ENCODE measurements at regions not wholly inside any gene's neighbourhood (a gene's known extent, or its start where the extent isn't known, plus 50 kb on each side); places are given as distances from the start of the nearest gene placed in this dataset.

- DNase-seq (ENCODE audit: low spot score): no peak
- TF ChIP-seq CTCF (conservative IDR thresholded peaks at IDR 0.05; ENCODE audit: low read depth): no peak
- ChIA-PET CTCF (no interaction called here), POLR2A (ENCODE audit: low non-redundant PET) (no interaction called here)
- H3K27ac ChIP-seq: no peak overlapping the region
Measured at GRCh38 chr2:104465981-104466380, 387.9 kb upstream of the POU3F3 start.

- H3K27ac ChIP-seq: no peak overlapping the region
- no peak for TF ChIP-seq CTCF (conservative IDR thresholded peaks at IDR 0.05; ENCODE audit: low read depth)
- ChIA-PET POLR2A (ENCODE audit: low non-redundant PET) (no interaction called here), CTCF (no interaction called here)
- DNase-seq (ENCODE audit: low spot score): no peak
Measured at GRCh38 chr2:104468846-104469245, 385.1 kb upstream of the POU3F3 start.

DNA sequence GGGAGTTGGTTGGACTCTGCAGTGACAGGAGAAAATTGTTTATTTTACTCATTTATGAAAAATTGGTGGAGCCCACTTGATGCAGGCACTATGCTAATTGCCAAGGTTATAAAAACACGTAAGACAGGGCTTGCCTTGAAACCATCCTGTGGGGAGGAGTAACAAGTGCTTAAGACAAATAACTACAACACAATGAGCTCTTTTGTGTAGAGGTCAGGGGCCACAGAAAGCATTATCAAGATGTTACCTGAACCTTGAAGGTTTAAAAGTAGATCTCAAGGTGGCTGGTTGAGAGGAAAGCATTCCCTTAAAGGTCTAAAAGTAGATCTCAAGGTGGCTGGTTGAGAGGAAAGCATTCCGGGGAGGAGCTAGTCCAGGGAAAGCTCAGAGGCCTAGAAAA, 381.8 kb upstream of the POU3F3 start:
- no peak for DNase-seq (ENCODE audit: low spot score)
- ChIA-PET CTCF (no interaction called here), POLR2A (ENCODE audit: low non-redundant PET) (no interaction called here)
- no peak overlapping the region for H3K27ac ChIP-seq
- TF ChIP-seq CTCF (conservative IDR thresholded peaks at IDR 0.05; ENCODE audit: low read depth): no peak

DNA sequence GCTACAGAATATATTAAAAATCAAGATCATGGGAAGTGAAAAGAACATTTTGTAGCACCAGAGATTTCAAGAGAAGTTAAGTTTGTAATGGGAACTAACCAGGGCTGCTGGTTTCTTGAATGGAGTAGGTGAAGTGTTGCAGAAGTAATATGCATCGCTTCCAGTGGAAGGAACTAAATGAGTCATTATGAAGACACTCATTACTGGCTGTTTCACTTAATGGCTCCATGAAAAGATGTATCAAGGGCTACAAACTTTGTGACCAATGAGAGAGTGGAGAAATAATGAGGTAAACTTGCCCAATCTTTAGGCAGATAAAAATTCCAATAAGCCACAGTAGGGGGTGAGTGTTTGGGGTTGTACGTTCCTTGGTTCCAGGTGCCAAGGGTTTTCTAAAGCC, 380.4 kb upstream of the POU3F3 start:
- DNase-seq (ENCODE audit: low spot score): no peak
- ChIA-PET POLR2A (ENCODE audit: low non-redundant PET) (no interaction called here), CTCF (no interaction called here)
- no peak overlapping the region for H3K27ac ChIP-seq
- TF ChIP-seq CTCF (conservative IDR thresholded peaks at IDR 0.05; ENCODE audit: low read depth): no peak

GRCh38 chr2:104474716-104475115, 379.2 kb upstream of the POU3F3 start:
- ChIA-PET POLR2A (ENCODE audit: low non-redundant PET) (no interaction called here), CTCF (no interaction called here)
- no peak overlapping the region for H3K27ac ChIP-seq
- TF ChIP-seq CTCF (conservative IDR thresholded peaks at IDR 0.05; ENCODE audit: low read depth): no peak
- DNase-seq (ENCODE audit: low spot score): no peak

GRCh38 chr2:104476075-104476474, 377.8 kb upstream of the POU3F3 start:
- ChIA-PET POLR2A (ENCODE audit: low non-redundant PET) (no interaction called here), CTCF (interaction anchor here (0.8 to 1.0 kb wide), 2 partner anchors 13 to 17 kb away, joined by 3 read pairs; no protein-coding TSS in a partner anchor)
- no peak for DNase-seq (ENCODE audit: low spot score)
- no peak overlapping the region for H3K27ac ChIP-seq
- TF ChIP-seq CTCF (conservative IDR thresholded peaks at IDR 0.05; ENCODE audit: low read depth): no peak

GRCh38 chr2:104476563-104476988, 377.3 kb upstream of the POU3F3 start:
- DNase-seq (ENCODE audit: low spot score): no peak
- ChIA-PET CTCF (interaction anchor here (0.8 to 1.0 kb wide), 2 partner anchors 12 to 17 kb away, joined by 3 read pairs; no protein-coding TSS in a partner anchor), POLR2A (ENCODE audit: low non-redundant PET) (no interaction called here)
- no peak overlapping the region for H3K27ac ChIP-seq
- no peak for TF ChIP-seq CTCF (conservative IDR thresholded peaks at IDR 0.05; ENCODE audit: low read depth)

Data from RWPE1 (cell line).